Ovary (tissue), 3 donors: ENCODE measurements at regions not wholly inside any gene's neighbourhood (a gene's known extent, or its start where the extent isn't known, plus 50 kb on each side); places are given as distances from the start of the nearest gene placed in this dataset.

Experiments used
- CTCF ChIP-seq, 3 donors: fragments of 450-650 bp in 2 of 3; fragments of 200-600 bp in 1 of 3; IDR thresholded peaks; one replicate each; pipeline versions ENCODE4 v1.5.1 to v1.8.0; 2016 to 2022; ENCODE audit warnings: antibody characterized with exemption in 3 of 3, mild to moderate bottlenecking in 1 of 3
- EP300 ChIP-seq: sonication (generic); formaldehyde crosslinking; IDR thresholded peaks from one replicate; pipeline ENCODE4 v1.6.1; 2017; ENCODE audit warnings: antibody characterized with exemption
- POLR2A ChIP-seq: fragments of 450-650 bp; IDR thresholded peaks from one replicate; pipeline ENCODE4 v1.6.1; 2017; ENCODE audit warnings: antibody characterized with exemption, mild to moderate bottlenecking, moderate library complexity
- donor health status: DM: no; HTN: no; CAD: no.

DNA sequence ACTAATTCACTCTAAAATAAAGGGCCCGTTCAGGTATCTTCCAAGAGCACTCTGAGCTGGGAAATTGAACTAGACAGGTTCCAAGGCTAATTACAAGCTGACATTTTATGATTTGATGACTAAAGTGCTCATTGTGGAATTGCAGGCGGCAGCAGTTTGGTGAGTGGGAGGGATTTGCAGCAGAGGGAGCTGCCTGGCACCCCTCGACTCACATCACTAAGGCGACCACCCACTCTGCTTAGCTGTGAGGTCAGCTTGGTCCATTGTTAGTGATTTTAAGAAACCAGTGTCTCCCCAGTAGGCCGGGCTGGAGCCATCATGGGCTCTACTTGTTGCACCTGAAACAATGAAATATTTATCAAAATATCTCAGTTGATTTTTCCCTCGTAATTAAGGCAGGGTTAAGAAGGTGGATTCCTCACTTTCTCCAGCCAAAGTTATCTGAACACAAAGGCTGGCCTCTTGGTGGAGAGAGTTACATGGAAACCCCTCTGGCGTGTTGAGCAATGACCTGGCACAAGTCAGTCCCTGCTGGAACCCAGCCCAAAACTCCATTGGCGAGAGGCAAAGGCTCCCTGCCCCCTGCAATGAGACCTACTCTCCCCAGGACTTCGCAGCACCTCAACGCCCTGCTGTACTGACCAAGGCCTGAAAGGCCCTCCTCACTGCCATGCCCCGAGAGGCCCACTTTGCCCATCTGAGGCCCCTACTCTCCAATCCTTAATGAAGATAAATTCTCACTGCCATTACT is 65.0 kb upstream of the ATP2B2 start:
- TF ChIP-seq CTCF (IDR thresholded peaks at IDR 0.05) (no peak), POLR2A (no peak), EP300 (no peak)
